22Rv1 (cell line): ENCODE measurements at regions not wholly inside any gene's neighbourhood (a gene's known extent, or its start where the extent isn't known, plus 50 kb on each side); places are given as distances from the start of the nearest gene placed in this dataset.

Experiments
- H3K27ac ChIP-seq: fragments of 450-650 bp; 2 replicates; pipeline ENCODE4 v1.5.1; 2017
- ZFX ChIP-seq: fragments of 450-650 bp; IDR thresholded peaks from 2 replicates; pipeline ENCODE4 v1.6.1; 2017; ENCODE audit warnings: antibody characterized with exemption, borderline replicate concordance
- TF ChIP-seq, protein P1 (sequence below): fragments of 450-650 bp; IDR thresholded peaks from 2 replicates; pipeline ENCODE4 v1.5.1; 2017; ENCODE audit warnings: mild to moderate bottlenecking

DNA sequence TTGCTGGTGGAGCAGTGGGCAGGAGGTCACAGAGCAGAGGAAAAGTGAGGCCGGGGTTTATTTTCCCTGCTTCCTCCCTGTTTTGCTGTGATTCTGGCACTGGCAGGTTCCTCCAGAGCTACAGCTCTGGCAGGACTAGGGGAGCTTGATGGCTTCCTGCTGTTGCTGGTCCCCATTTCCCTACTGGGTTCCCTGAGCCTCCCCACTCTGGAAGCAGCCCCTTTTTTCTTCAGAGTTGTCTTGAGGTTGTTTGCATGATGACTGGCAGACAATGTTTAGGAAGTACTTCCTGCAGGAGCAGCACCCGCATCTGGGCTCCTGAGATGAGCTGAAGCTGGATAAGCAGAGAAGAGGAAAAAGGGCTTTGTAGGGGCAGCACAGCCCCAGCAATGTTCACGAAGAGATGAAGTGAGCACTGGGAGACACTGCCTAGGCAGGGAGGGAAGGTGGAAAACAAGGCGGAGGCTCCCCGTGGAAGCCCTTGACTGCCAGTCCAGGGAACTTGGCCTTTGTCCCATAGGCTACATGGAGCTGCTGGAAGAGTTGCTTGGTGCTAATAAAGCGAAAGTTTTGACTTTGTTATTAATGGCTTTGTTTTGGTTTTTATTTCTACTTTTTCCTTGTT lies 126.9 kb downstream of the SLC38A6 start:
- H3K27ac ChIP-seq: no peak overlapping the region
- TF ChIP-seq, protein P1, sequence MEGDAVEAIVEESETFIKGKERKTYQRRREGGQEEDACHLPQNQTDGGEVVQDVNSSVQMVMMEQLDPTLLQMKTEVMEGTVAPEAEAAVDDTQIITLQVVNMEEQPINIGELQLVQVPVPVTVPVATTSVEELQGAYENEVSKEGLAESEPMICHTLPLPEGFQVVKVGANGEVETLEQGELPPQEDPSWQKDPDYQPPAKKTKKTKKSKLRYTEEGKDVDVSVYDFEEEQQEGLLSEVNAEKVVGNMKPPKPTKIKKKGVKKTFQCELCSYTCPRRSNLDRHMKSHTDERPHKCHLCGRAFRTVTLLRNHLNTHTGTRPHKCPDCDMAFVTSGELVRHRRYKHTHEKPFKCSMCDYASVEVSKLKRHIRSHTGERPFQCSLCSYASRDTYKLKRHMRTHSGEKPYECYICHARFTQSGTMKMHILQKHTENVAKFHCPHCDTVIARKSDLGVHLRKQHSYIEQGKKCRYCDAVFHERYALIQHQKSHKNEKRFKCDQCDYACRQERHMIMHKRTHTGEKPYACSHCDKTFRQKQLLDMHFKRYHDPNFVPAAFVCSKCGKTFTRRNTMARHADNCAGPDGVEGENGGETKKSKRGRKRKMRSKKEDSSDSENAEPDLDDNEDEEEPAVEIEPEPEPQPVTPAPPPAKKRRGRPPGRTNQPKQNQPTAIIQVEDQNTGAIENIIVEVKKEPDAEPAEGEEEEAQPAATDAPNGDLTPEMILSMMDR: no peak
- TF ChIP-seq ZFX: no peak

DNA sequence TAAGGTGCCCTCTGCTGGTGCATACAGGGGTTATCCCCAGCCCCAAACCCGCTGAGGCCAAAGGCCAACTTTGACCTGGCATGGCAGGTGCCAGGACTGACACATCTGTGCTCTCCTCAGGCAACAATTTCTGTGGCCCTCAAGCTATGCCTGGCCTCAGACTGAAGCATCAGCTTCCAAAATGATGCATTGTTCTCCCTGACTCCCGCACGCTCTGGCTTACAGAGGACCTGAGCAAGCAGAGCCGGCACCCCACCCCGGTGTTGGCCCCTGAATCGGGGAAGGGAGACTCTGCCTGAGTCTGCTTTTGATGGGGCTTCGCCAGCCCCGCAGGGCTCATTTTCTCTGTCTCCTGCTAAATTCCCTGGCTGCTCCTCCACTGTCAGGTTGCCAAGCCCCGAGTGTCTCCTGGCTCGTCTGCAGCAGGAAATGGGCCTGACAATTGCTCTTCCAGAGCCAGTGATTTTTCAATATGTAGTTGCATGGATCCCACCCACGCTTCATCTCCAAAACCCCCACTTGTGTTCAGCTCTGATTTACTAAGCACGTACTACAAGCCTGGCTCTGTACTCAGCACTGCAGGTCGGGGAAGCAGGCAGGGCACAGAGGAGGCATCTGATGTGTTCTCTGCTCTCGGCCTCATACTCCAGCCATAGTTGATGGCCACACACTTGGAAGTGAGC lies 126.1 kb downstream of the SLC38A6 start:
- H3K27ac ChIP-seq: no peak overlapping the region

DNA sequence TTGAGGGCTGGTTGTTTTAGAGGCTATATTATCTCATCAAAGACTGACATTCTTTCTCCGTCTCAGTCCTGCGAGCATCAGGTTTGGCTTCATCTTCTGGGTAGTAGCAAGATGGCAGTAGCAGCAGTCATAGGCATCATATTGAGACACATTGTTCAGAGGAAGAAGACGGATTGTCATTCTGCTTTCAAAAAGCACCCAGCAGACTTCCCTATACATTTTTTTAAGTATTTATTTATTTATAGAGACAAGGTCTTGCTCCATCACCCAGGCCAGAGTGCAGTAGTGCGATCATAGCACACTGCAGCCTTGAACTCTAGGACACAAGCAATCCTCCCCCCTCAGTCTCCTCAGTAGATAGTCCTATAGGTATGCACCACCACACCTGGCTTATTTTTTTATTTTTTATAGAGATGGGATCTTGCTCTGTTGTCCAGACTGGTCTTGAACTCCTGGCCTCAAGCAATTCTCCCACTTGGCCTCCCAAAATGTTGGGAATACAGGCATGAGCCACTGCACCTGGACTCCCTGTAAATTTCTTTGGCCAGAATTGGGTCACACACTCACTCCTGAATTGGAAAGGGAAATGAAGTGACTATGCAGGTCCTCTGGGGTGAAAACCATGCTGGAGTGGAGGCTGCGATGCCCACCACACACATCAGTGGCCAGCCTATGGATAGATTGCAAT lies 125.4 kb downstream of the SLC38A6 start:
- no peak overlapping the region for H3K27ac ChIP-seq
- TF ChIP-seq, protein P1: no peak
- no peak for TF ChIP-seq ZFX

More for the DNA sequence above, 126.1 kb downstream of the SLC38A6 start:
- TF ChIP-seq, protein P1: peak; percentile 60
- no peak for TF ChIP-seq ZFX

DNA sequence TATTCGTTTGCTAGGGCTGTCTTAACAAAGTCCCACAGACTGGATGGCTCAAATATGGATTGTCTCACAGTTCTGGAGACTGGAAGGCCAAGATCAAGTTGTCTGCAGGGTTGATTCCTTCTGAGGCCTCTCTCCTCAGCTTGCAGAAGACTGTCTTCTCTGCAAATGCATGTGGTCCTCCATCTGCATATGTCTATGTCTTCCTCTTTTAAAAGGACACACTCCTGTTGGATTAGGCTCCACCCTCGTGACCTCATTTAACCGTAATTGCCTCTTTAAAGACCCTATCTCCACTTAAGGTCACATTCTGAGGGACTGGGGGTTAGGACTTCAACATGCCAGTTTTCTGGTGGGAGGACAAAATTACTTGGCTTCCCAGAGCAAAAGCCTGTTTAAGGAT lies 123.3 kb downstream of the SLC38A6 start:
- no peak overlapping the region for H3K27ac ChIP-seq
- TF ChIP-seq, protein P1: no peak
- no peak for TF ChIP-seq ZFX

DNA sequence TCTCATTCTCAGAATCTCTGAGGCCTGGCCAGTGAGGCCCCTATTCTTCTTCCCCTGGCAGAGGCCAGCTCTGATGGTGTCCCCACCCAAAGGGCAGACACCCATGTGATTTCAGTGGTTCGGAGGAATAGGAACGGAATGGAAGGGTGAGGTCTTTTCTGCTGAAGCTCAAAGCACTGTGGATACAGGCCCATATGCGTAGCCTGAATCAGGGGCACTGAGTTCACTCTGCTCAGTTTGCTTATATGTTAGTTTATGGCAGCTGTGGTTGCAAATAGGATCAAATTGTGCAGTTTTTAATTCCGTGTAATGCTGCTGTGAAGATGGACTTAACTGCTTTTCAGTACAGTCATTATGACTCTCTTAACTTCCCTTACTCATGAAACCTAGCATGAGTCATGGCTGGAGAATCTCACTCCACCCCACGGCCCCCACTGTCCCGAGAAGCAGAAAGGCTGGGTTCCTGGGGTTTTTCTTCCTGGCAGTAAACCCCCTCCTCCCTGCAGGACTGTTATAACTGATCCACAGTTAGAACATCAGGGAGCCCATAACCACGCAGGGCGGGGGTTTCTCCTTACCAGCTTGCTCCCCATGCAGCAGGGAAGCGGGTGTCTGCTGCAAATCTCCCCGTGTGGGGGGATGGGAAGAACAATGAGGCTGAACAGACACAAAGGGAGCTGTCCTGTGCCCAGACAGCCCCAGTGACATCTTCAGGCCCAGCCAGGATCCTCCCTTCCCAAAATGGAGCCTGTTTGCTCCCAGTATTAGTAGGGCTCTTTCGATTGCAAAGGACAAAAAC lies 122.7 kb downstream of the SLC38A6 start:
- no peak overlapping the region for H3K27ac ChIP-seq
- TF ChIP-seq, protein P1: no peak
- no peak for TF ChIP-seq ZFX

DNA sequence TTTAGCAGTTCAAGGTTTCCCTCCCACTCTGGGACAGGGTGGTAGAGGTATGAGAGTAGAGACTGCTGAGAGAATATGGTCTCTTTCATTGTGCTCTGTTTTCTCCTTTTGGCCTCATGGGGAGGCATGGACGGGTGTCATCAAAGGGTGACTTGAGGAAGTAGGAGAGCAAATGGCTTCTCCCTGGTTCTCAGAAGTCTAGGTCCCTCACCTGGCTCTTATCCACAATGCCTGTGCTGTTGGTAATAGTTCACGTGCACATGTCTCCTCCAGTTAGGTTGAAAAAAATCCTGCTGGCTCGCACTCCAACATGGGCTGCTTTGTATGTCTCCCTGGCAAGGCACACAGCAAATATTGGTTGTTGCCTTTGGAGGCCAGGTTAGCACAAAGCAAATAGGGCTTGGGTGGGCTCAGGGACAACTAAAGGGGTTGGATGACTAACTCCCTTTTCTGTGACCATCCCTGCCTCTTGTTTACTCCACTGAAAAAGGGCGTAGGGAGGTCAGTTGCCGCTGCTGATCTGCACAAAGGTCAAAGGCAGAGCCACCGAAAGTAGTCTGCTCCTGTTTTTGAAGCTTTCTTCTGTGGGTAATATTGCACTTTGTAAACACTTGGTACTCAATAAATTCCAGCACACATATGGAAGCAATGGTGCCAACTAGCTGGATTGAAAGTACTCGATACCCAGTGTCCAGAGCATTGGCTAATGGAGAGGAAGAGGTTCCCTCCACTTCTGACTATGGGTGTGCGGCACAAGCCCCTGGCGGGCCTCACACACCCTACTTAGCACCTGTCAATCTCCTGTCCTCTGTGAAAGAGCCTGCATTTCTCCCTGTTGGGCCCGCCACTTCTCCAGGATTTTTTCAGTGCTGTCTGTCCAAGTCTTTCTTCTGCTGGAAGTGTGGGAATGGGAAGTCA lies 121.8 kb downstream of the SLC38A6 start:
- TF ChIP-seq, protein P1: no peak
- no peak for TF ChIP-seq ZFX
- no peak overlapping the region for H3K27ac ChIP-seq
